OCI-LY1 (cell line): ENCODE measurements at regions not wholly inside any gene's neighbourhood (a gene's known extent, or its start where the extent isn't known, plus 50 kb on each side); places are given as distances from the start of the nearest gene placed in this dataset.

Experiments
- CTCF ChIP-seq: fragments of 200-600 bp; sonication (generic), shearing (Covaris generic); IDR thresholded peaks from 2 replicates; pipeline ENCODE4 v1.5.1; 2017; ENCODE audit warnings: mild to moderate bottlenecking, antibody characterized with exemption, low read length, moderate library complexity, mixed read lengths
- EZH2 ChIP-seq: fragments of 200-600 bp; sonication (generic), shearing (Covaris generic); IDR thresholded peaks from 2 replicates; pipeline ENCODE4 v1.8.0; 2017; ENCODE audit warnings: borderline replicate concordance, mixed run types, mild to moderate bottlenecking, antibody characterized with exemption, low read length, moderate library complexity, mixed read lengths

- no peak for TF ChIP-seq CTCF
- no peak for TF ChIP-seq EZH2
Observed at GRCh38 chr4:186934841-186935443, 211.3 kb upstream of the FAT1 start.
